ENCODE measurements at regions not wholly inside any gene's neighbourhood (a gene's known extent, or its start where the extent isn't known, plus 50 kb on each side); places are given as distances from the start of the nearest gene placed in this dataset.
"Not testable (repeated sequence)": the region's sequence is repeated elsewhere in the genome, so short reads cannot be mapped to it uniquely, and the experiment has no call there.

DNA sequence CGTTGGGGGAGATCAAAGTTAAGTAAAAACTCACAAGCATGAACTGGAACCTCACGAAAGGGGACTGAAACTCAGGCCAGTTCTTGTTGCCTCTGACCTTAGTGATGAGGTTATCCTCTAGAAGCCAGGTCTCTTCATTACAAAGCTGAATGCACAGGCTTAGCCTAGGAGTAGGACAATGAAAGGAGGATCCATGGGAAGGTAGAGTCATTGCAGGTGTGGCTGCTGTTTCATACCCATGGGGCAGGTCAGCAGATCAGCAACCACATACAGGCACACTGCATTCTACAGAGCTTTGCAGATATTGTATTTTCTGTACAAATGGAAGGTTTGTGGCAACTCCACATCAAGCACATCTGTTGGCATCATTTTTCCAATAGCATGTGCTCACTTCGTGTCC is 341.3 kb upstream of the SOX9 start:
- H2AFZ ChIP-seq (ENCODE audit: low read length): no peak overlapping the region
- no peak for TF ChIP-seq EZH2phosphoT487 (IDR thresholded peaks at IDR 0.05; ENCODE audit: borderline replicate concordance)
- TF ChIP-seq, protein P1, sequence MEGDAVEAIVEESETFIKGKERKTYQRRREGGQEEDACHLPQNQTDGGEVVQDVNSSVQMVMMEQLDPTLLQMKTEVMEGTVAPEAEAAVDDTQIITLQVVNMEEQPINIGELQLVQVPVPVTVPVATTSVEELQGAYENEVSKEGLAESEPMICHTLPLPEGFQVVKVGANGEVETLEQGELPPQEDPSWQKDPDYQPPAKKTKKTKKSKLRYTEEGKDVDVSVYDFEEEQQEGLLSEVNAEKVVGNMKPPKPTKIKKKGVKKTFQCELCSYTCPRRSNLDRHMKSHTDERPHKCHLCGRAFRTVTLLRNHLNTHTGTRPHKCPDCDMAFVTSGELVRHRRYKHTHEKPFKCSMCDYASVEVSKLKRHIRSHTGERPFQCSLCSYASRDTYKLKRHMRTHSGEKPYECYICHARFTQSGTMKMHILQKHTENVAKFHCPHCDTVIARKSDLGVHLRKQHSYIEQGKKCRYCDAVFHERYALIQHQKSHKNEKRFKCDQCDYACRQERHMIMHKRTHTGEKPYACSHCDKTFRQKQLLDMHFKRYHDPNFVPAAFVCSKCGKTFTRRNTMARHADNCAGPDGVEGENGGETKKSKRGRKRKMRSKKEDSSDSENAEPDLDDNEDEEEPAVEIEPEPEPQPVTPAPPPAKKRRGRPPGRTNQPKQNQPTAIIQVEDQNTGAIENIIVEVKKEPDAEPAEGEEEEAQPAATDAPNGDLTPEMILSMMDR (conservative IDR thresholded peaks at IDR 0.05; ENCODE audit: low read length): no peak
- no peaks in the 10 kb centered on the region for H3K9me2 ChIP-seq (replicated peaks; ENCODE audit: low read depth, low read length)
- no peak overlapping the region for H3K4me3 ChIP-seq (ENCODE audit: low read length, poor library complexity, severe bottlenecking)
- no peaks in the 10 kb centered on the region for H4K20me1 ChIP-seq (ENCODE audit: insufficient read depth, low read length, poor library complexity, severe bottlenecking)
- no peaks in the 10 kb centered on the region for H3K27me3 ChIP-seq (ENCODE audit: insufficient read depth, low read length, poor library complexity, severe bottlenecking)
- H3K36me3 ChIP-seq (ENCODE audit: insufficient read depth, low read length): no peaks in the 10 kb centered on the region
- H3K9ac ChIP-seq (ENCODE audit: low read depth, low read length, poor library complexity, severe bottlenecking): no peak overlapping the region
- H3K4me2 ChIP-seq (ENCODE audit: low read depth, low read length, poor library complexity, severe bottlenecking): no peak overlapping the region
- no peaks in the 10 kb centered on the region for H3K4me1 ChIP-seq (ENCODE audit: insufficient read depth, low read length, poor library complexity, severe bottlenecking)
- H3F3A ChIP-seq (ENCODE audit: low read depth): no peaks in the 10 kb centered on the region
- H3K79me2 ChIP-seq (ENCODE audit: insufficient read depth, low read length): no peaks in the 10 kb centered on the region
- no peaks in the 10 kb centered on the region for H3K9me3 ChIP-seq (ENCODE audit: insufficient read depth, low read depth, low read length)

DNA sequence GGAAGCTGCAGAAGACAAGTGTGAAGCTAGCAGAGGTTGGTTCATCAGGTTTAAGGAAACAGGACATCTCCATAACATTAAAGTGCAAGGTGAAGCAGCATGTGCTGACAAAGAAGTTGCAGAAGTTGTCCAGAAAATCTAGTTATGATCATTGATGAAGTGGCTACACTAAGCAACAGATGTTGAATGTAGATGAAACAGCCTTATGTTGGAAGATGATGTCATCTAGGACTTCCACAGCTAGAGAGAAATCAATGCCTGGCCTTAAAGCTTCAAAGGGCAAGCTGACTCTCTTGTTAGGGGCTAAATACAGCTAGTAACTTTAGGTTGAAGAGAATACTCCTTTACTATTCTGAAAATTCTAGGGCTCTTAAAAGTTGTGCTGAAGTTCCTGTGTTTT is 340.2 kb upstream of the SOX9 start:
- Histone ChIP-seq H3K4me2 (ENCODE audit: low read depth, low read length, poor library complexity, severe bottlenecking) (no peak overlapping the region), H3F3A (ENCODE audit: low read depth) (no peaks in the 10 kb centered on the region), H3K36me3 (ENCODE audit: insufficient read depth, low read length) (no peaks in the 10 kb centered on the region), H3K9ac (ENCODE audit: low read depth, low read length, poor library complexity, severe bottlenecking) (no peak overlapping the region), H3K9me2 (replicated peaks; ENCODE audit: low read depth, low read length) (no peaks in the 10 kb centered on the region), H3K27me3 (ENCODE audit: insufficient read depth, low read length, poor library complexity, severe bottlenecking) (no peaks in the 10 kb centered on the region), H2AFZ (ENCODE audit: low read length) (no peak overlapping the region), H3K4me1 (ENCODE audit: insufficient read depth, low read length, poor library complexity, severe bottlenecking) (no peaks in the 10 kb centered on the region), H4K20me1 (ENCODE audit: insufficient read depth, low read length, poor library complexity, severe bottlenecking) (no peaks in the 10 kb centered on the region), H3K79me2 (ENCODE audit: insufficient read depth, low read length) (no peaks in the 10 kb centered on the region), H3K4me3 (ENCODE audit: low read length, poor library complexity, severe bottlenecking) (no peak overlapping the region), H3K9me3 (ENCODE audit: insufficient read depth, low read depth, low read length) (no peaks in the 10 kb centered on the region)
- no peak for TF ChIP-seq EZH2phosphoT487 (IDR thresholded peaks at IDR 0.05; ENCODE audit: borderline replicate concordance)
- TF ChIP-seq, protein P1 (conservative IDR thresholded peaks at IDR 0.05; ENCODE audit: low read length): no peak

DNA sequence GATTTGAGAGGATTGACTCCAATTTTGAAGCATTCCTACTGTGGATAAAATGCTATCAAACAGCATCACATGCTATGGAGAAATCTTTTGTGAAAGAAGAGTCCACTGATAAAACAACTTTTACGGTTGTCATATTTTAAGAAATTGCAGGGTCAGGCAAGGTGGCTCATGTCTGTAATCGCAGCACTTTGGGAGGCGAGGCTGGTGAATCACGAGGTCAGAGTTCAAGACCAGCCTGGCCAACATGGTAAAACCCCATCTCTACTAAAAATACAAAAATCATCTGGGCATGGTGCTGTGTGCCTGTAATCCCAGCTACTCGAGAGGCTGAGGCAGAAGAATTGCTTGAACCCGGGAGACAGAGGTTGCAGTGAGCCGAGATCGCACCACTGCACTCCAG is 338.8 kb upstream of the SOX9 start:
- H4K20me1 ChIP-seq (ENCODE audit: insufficient read depth, low read length, poor library complexity, severe bottlenecking); H3K79me2 ChIP-seq (ENCODE audit: insufficient read depth, low read length): not testable (repeated sequence)

DNA sequence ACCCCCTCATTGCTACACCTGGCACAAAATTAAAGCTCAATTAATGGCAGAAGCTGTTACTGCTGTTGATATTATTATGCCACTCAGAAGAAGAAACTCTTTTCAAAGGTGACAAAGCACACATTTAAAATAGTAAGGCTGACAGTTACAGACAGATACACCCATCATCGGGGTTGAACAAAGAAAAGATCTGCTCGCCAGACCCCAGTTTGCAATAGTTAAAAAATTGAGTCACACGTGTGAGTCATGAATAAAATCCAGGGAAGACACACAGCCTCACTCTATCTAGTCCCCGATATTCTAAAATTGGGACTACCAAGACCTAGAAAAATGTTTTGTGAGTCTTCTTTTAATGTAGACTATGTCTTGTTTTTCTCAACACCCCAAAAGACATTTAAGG is 330.0 kb upstream of the SOX9 start:
- Histone ChIP-seq H3K9me2 (replicated peaks; ENCODE audit: low read depth, low read length) (no peaks in the 10 kb centered on the region), H3K4me3 (ENCODE audit: low read length, poor library complexity, severe bottlenecking) (no peak overlapping the region), H3K4me1 (ENCODE audit: insufficient read depth, low read length, poor library complexity, severe bottlenecking) (no peaks in the 10 kb centered on the region), H3K27me3 (ENCODE audit: insufficient read depth, low read length, poor library complexity, severe bottlenecking) (no peaks in the 10 kb centered on the region), H3K79me2 (ENCODE audit: insufficient read depth, low read length) (no peaks in the 10 kb centered on the region), H4K20me1 (ENCODE audit: insufficient read depth, low read length, poor library complexity, severe bottlenecking) (no peaks in the 10 kb centered on the region), H2AFZ (ENCODE audit: low read length) (no peak overlapping the region), H3K9ac (ENCODE audit: low read depth, low read length, poor library complexity, severe bottlenecking) (no peak overlapping the region), H3K36me3 (ENCODE audit: insufficient read depth, low read length) (no peaks in the 10 kb centered on the region), H3K9me3 (ENCODE audit: insufficient read depth, low read depth, low read length) (no peaks in the 10 kb centered on the region), H3K4me2 (ENCODE audit: low read depth, low read length, poor library complexity, severe bottlenecking) (no peak overlapping the region), H3F3A (ENCODE audit: low read depth) (no peaks in the 10 kb centered on the region)
- TF ChIP-seq, protein P1 (conservative IDR thresholded peaks at IDR 0.05; ENCODE audit: low read length): no peak
- TF ChIP-seq EZH2phosphoT487 (IDR thresholded peaks at IDR 0.05; ENCODE audit: borderline replicate concordance): no peak

More for the DNA sequence above, 338.8 kb upstream of the SOX9 start:
- H3K4me3 ChIP-seq (ENCODE audit: low read length, poor library complexity, severe bottlenecking); H3K27me3 ChIP-seq (ENCODE audit: insufficient read depth, low read length, poor library complexity, severe bottlenecking); H3K4me2 ChIP-seq (ENCODE audit: low read depth, low read length, poor library complexity, severe bottlenecking); H3F3A ChIP-seq (ENCODE audit: low read depth); H3K36me3 ChIP-seq (ENCODE audit: insufficient read depth, low read length); H3K9ac ChIP-seq (ENCODE audit: low read depth, low read length, poor library complexity, severe bottlenecking); H3K9me3 ChIP-seq (ENCODE audit: insufficient read depth, low read depth, low read length); H2AFZ ChIP-seq (ENCODE audit: low read length); H3K4me1 ChIP-seq (ENCODE audit: insufficient read depth, low read length, poor library complexity, severe bottlenecking); H3K9me2 ChIP-seq (replicated peaks; ENCODE audit: low read depth, low read length): not testable (repeated sequence)

Measured in Loucy (cell line).